HG02588 (cell line): ENCODE measurements at regions not wholly inside any gene's neighbourhood (a gene's known extent, or its start where the extent isn't known, plus 50 kb on each side); places are given as distances from the start of the nearest gene placed in this dataset.

Experiments used
- ATAC-seq: cut with Tn5 transposase; IDR thresholded peaks from one replicate; pipeline ENCODE4 v1.9.1; 2021; ENCODE audit warnings: mild to moderate bottlenecking, moderate library complexity; ENCODE audit not compliant: unreplicated experiment

GRCh38 chr12:39240587-39240986 lies 202.3 kb downstream of the KIF21A start:
- no peak for ATAC-seq

- ATAC-seq: no peak
Observed at GRCh38 chr12:39239490-39240486, 203.1 kb downstream of the KIF21A start.

GRCh38 chr12:39237004-39237403 lies 205.9 kb downstream of the KIF21A start:
- ATAC-seq: no peak

- no peak for ATAC-seq
Observed at GRCh38 chr12:39235990-39236767, 206.7 kb downstream of the KIF21A start.

DNA sequence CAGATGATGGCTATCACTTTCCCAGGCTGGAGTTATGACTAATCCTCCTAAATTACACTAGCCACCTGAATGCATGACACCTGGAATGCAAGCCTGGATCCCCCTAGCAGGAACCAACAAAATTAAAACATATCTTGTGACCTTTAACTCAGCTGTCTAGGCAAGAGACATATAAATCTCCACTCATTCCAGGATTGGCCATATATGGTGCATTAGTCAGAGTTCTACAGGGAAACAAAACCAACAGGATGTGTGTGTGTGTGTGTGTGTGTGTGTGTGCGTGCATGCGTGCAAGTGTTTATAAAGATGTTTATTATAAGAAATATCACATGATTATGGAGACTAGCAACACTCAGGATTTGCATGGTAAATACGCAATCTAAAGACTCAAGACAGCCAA lies 212.8 kb downstream of the KIF21A start:
- no peak for ATAC-seq

DNA sequence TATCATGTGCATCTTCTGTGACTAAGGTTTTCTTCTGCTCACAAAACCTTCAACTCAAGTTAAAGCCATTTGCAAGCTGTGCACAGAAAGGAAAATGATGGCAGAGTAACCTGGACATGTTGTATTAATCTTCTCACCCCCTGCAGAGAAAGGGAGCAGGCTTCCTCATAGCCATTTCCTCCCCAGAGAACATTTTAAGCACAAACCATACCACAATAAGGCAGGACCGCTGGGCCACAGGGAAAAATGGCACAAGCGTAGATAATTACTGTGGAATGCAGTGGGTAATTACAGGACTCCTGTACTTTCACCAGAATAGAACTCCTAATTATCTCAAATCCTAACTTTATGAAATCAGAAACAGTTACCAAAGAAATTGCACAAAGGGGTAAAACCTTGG lies 215.7 kb downstream of the KIF21A start:
- no peak for ATAC-seq

GRCh38 chr12:39224971-39225370 lies 217.9 kb downstream of the KIF21A start:
- no peak for ATAC-seq

- peak; percentile 58 for ATAC-seq
Observed at GRCh38 chr12:39205969-39206368, 237.0 kb downstream of the KIF21A start.

- no peak for ATAC-seq
Observed at GRCh38 chr12:39199351-39199750, 243.6 kb downstream of the KIF21A start.

DNA sequence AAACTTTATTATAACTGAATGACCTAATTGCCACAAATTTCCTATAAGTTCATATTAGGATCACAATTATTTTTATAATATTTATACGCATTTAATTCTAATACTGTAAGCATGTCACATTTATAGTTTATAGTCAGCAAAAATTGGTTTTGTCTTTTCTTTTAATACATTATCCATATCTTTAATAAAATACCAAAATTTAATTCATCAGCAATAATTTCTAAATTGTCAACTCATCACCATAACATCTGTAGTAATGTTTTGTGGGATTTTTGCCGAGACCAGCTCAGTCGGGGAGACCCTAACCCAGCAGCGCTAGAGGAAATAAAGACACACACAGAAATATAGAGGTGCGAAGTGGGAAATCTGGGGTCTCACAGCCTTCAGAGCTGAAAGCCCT lies 254.2 kb downstream of the KIF21A start:
- no peak for ATAC-seq

DNA sequence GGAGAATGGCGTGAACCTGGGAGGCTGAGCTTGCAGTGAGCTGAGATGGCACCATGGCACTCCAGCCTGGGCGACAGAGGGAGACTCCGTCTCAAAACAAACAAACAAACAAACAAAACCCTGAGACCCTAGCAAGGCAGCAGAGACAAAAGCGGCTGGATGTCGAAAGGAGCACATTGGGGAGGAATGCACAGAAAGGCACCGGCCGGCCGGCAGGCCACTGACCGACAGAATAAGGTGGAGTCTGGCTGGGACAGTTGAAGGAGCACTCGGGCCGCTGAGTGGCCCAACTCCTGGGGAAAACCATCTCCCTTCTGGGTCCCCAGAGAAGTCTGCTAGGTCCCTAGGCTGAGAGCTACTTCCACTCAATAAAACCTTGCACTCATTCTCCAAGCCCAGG lies 256.2 kb downstream of the KIF21A start:
- no peak for ATAC-seq

DNA sequence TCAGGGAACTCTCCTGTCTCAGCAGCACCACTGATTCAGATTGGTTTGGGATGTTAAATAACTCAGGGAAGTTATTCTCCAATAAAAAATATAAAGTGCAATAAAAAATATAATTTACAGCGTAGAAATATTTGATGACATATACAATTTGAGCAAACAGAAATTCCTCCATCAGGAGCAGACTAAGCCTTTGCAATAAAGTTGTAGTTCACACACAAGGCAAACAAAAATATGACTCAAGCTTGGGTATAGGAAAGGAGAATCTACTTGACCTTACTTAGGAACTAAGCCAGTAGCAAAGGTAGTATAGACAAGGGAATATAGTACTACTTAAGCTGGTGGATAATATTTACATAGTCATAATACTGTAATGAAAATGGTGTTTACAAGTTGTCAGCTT lies 264.1 kb downstream of the KIF21A start:
- ATAC-seq: no peak

DNA sequence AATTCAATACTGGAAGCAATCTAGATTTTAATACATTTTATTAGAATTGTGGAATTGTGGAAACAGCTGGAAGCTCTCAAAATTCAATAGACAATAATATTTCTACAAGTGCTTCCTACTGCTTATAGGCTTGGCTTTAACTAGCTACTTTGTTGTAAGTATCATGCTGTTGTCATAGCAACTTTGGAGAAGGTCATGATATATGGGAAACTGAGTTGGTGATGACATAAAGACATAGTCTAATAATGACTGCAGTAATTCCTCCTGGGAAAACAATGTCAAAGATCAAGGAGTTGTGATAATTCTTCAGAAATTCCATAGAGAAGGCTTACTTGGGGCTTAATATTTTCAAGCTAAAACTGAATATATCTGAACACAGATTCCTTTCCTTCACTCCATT lies 266.6 kb downstream of the KIF21A start:
- ATAC-seq: no peak

GRCh38 chr12:39173726-39174125 lies 268.3 kb upstream of the CPNE8 start:
- no peak for ATAC-seq

DNA sequence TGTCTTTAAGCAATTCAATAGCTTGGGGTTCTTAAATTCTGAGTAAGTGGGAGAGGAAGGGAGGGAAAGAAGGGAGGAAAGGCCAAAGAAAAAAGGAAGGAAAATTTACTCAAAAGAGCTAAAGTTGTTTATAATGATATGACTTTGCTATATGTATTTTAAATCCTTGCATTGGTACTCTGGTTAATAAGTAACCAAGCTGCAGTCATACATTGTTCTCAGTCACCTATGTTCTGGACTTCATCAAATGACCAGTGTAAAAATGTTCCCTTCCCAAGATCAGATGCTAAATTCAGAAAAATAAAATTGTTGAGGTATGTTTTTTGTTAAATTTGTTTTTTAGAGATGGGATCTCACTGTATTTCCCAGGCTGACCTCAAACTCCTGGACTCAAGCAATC lies 259.9 kb upstream of the CPNE8 start:
- ATAC-seq: no peak

DNA sequence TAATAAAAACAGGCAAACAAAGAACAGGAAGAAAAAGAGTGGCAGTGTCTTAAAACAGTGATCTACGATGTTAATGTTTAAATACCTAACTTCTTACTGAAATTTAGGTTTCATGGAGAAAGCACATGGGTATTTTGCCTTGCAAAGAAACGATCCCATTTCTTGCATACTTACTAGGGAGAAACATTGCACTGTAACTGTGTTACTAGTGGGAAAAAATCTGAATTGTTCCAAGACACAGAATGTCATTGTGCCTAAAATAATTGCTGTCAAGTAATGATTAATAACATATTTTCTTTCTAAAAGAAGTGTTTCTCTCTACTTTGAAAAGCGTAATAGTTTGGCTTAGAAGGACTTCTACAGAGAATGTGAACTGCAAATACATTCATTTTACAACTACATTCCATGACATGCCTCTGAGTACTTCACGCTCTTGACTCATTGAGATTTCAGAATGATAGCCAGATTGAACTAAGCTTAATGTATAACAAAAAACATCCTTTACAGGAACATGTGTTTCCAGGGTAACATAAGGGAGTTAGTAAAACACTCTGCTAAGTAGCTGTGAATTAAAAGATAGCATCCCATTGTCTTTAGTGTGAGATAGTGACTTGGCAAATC lies 256.2 kb upstream of the CPNE8 start:
- no peak for ATAC-seq

- no peak for ATAC-seq
Observed at GRCh38 chr12:39157696-39158342, 252.4 kb upstream of the CPNE8 start.

- ATAC-seq: peak; percentile 94
Observed at GRCh38 chr12:39145175-39145999, 240.0 kb upstream of the CPNE8 start.

DNA sequence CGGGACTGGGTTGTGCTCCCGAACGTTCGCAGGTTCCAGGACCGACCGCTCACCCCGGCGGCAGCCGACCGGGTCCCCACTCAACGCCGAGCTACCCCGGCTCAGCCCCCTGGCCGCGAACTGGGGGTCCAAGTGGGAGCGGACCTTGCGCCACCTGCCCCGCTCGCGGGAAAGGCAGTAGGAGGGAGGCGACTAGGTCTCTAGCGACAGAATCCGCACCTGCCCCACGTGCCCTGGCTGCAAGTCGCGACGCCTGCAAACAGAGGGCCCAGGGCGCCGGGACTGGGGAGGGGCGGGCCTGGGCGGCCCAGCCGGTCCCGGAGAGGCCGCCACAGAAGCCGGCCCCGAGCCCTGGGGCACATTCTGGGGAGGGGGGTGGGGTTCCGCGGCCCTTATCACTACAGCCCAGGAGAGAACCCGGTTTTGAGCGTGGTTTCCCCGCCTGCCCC lies 239.2 kb upstream of the CPNE8 start:
- ATAC-seq: no peak

DNA sequence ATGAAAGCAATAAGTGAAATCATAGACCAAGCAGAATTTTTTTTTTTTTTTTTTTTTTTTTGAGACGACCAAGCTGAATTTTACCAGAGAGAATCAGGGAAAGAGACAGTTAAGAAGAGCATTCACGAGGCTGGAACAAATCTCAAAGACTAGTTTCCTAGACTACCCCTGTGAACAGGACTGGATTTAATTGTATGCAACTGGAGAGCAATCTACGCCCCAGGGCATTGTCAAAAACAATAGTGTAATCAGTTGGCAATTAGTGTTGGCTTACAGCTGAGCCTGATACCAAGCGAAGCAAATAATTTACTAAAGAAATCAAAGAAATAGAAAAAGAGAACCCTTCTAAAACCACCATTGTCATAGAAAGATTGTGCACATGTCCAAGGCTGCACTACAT lies 232.9 kb upstream of the CPNE8 start:
- no peak for ATAC-seq
